Astrocyte (in vitro differentiated cells and primary cell): ENCODE measurements at regions not wholly inside any gene's neighbourhood (a gene's known extent, or its start where the extent isn't known, plus 50 kb on each side); places are given as distances from the start of the nearest gene placed in this dataset.

Experiments used
- DNase-seq: peaks from one replicate; pipeline ENCODE4 v3.0.0-alpha.2; 2010; ENCODE audit warnings: low read depth
- FAIRE-seq: peaks from 2 replicates; lab custom pipeline; 2011; peaks lifted over from hg19 to GRCh38; lab: Jason Lieb, UNC
- H2AFZ ChIP-seq: 2 replicates; pipeline ENCODE4 v1.6.0; 2012; ENCODE audit warnings: low read depth, low read length, inconsistent platforms
- H3K27ac ChIP-seq: 2 replicates; pipeline ENCODE4 v1.5.1; 2011; ENCODE audit warnings: low read depth, low read length, inconsistent platforms
- H3K27me3 ChIP-seq: 2 replicates; pipeline ENCODE4 v1.6.0; 2011; ENCODE audit warnings: low read length, inconsistent platforms; ENCODE audit not compliant: insufficient read depth
- H3K36me3 ChIP-seq: 2 replicates; pipeline ENCODE4 v1.5.1; 2011; ENCODE audit warnings: low read length, inconsistent platforms; ENCODE audit not compliant: insufficient read depth
- H3K4me1 ChIP-seq: 2 replicates; pipeline ENCODE4 v1.5.1; 2011; ENCODE audit warnings: low read length, inconsistent platforms; ENCODE audit not compliant: insufficient read depth
- H3K4me2 ChIP-seq: 2 replicates; pipeline ENCODE4 v1.6.0; 2012; ENCODE audit warnings: low read length, inconsistent platforms
- H3K4me3 ChIP-seq: 2 replicates; pipeline ENCODE4 v1.5.1; 2011; ENCODE audit warnings: low read depth, mild to moderate bottlenecking, low read length, inconsistent platforms; ENCODE audit not compliant: insufficient read depth
- H3K79me2 ChIP-seq: 2 replicates; pipeline ENCODE4 v1.6.0; 2012; ENCODE audit warnings: mild to moderate bottlenecking, low read length, inconsistent platforms; ENCODE audit not compliant: insufficient read depth
- H3K9ac ChIP-seq: 2 replicates; pipeline ENCODE4 v1.6.0; 2012; ENCODE audit warnings: mild to moderate bottlenecking, low read length, inconsistent platforms
- H3K9me3 ChIP-seq: 2 replicates; pipeline ENCODE4 v1.5.1; 2012; ENCODE audit warnings: low read depth, mild to moderate bottlenecking, low read length, inconsistent platforms; ENCODE audit not compliant: insufficient read depth
- H4K20me1 ChIP-seq: 2 replicates; pipeline ENCODE4 v1.6.0; 2012; ENCODE audit warnings: low read length, inconsistent platforms; ENCODE audit not compliant: insufficient read depth
- H3K27ac Mint-ChIP-seq: one replicate; pipeline ENCODE4 v1.8.0; 2021; ENCODE audit warnings: mild to moderate bottlenecking, mixed read lengths; ENCODE audit not compliant: unreplicated experiment
- H3K27me3 Mint-ChIP-seq: one replicate; pipeline ENCODE4 v1.8.0; 2021; ENCODE audit warnings: low read depth, mixed read lengths; ENCODE audit not compliant: unreplicated experiment
- H3K36me3 Mint-ChIP-seq: one replicate; pipeline ENCODE4 v1.8.0; 2021; ENCODE audit warnings: low read depth, mixed read lengths; ENCODE audit not compliant: unreplicated experiment
- H3K4me1 Mint-ChIP-seq: one replicate; pipeline ENCODE4 v1.8.0; 2021; ENCODE audit warnings: low read depth, mixed read lengths; ENCODE audit not compliant: unreplicated experiment
- H3K4me3 Mint-ChIP-seq: one replicate; pipeline ENCODE4 v1.8.0; 2021; ENCODE audit warnings: mild to moderate bottlenecking, moderate library complexity, mixed read lengths; ENCODE audit not compliant: unreplicated experiment
- H3K9me3 Mint-ChIP-seq: one replicate; pipeline ENCODE4 v1.8.0; 2021; ENCODE audit warnings: mild to moderate bottlenecking, mixed read lengths; ENCODE audit not compliant: unreplicated experiment
- EZH2 ChIP-seq: IDR thresholded peaks from 2 replicates; pipeline ENCODE4 v1.6.1; 2012; ENCODE audit warnings: mild to moderate bottlenecking, low read length, inconsistent platforms; ENCODE audit not compliant: insufficient read depth
- TF ChIP-seq, protein P1 (sequence below): IDR thresholded peaks from 2 replicates; pipeline ENCODE4 v1.5.1; 2011; ENCODE audit warnings: low read depth, mild to moderate bottlenecking, inconsistent platforms, low read length, moderate library complexity; ENCODE audit not compliant: insufficient read depth

- no peak for TF ChIP-seq EZH2
- TF ChIP-seq, protein P1, sequence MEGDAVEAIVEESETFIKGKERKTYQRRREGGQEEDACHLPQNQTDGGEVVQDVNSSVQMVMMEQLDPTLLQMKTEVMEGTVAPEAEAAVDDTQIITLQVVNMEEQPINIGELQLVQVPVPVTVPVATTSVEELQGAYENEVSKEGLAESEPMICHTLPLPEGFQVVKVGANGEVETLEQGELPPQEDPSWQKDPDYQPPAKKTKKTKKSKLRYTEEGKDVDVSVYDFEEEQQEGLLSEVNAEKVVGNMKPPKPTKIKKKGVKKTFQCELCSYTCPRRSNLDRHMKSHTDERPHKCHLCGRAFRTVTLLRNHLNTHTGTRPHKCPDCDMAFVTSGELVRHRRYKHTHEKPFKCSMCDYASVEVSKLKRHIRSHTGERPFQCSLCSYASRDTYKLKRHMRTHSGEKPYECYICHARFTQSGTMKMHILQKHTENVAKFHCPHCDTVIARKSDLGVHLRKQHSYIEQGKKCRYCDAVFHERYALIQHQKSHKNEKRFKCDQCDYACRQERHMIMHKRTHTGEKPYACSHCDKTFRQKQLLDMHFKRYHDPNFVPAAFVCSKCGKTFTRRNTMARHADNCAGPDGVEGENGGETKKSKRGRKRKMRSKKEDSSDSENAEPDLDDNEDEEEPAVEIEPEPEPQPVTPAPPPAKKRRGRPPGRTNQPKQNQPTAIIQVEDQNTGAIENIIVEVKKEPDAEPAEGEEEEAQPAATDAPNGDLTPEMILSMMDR, result no peak
- no peak overlapping the region for H3K4me3 Mint-ChIP-seq
- H3K4me1 Mint-ChIP-seq, result peaks cover 37% of the 10 kb centered on the region
- H3K36me3 Mint-ChIP-seq, result peaks cover 2% of the 10 kb centered on the region
- no peak for FAIRE-seq
- H3K27ac Mint-ChIP-seq, result no peak overlapping the region
- H3K36me3 ChIP-seq, result no peaks in the 10 kb centered on the region
- no peaks in the 10 kb centered on the region for H3K79me2 ChIP-seq
- H3K4me2 ChIP-seq, result no peak overlapping the region
- H3K9ac ChIP-seq, result no peak overlapping the region
- no peaks in the 10 kb centered on the region for H3K9me3 ChIP-seq
- peaks cover 28% of the 10 kb centered on the region for H3K4me1 ChIP-seq
- no peaks in the 10 kb centered on the region for H3K27me3 ChIP-seq
- H3K4me3 ChIP-seq, result no peak overlapping the region
- H3K9me3 Mint-ChIP-seq, result peaks cover 17% of the 10 kb centered on the region
- H3K27me3 Mint-ChIP-seq, result peaks cover under 1% of the 10 kb centered on the region
- H3K27ac ChIP-seq, result no peak overlapping the region
- no peak overlapping the region for H2AFZ ChIP-seq
- no peaks in the 10 kb centered on the region for H4K20me1 ChIP-seq
- no peak for DNase-seq
Measured at GRCh38 chr3:194931865-194932264, 246.2 kb downstream of the FAM43A start.

GRCh38 chr3:194933465-194933864 is 247.8 kb downstream of the FAM43A start:
- H3K4me1 Mint-ChIP-seq, result peaks cover 29% of the 10 kb centered on the region
- peaks cover 5% of the 10 kb centered on the region for H3K27me3 Mint-ChIP-seq
- Histone ChIP-seq H3K27me3 (no peaks in the 10 kb centered on the region), H3K9ac (no peak overlapping the region), H3K79me2 (no peaks in the 10 kb centered on the region), H3K27ac (no peak overlapping the region), H3K4me3 (no peak overlapping the region), H3K9me3 (peaks cover 2% of the 10 kb centered on the region), H3K4me2 (no peak overlapping the region), H3K4me1 (peaks cover 21% of the 10 kb centered on the region), H2AFZ (no peak overlapping the region), H3K36me3 (no peaks in the 10 kb centered on the region), H4K20me1 (no peaks in the 10 kb centered on the region)
- FAIRE-seq, result no peak
- H3K4me3 Mint-ChIP-seq, result no peak overlapping the region
- no peak overlapping the region for H3K27ac Mint-ChIP-seq
- TF ChIP-seq, protein P1, result no peak
- no peak for TF ChIP-seq EZH2
- H3K36me3 Mint-ChIP-seq, result peaks cover 2% of the 10 kb centered on the region
- no peak for DNase-seq
- H3K9me3 Mint-ChIP-seq, result peaks cover 17% of the 10 kb centered on the region

DNA sequence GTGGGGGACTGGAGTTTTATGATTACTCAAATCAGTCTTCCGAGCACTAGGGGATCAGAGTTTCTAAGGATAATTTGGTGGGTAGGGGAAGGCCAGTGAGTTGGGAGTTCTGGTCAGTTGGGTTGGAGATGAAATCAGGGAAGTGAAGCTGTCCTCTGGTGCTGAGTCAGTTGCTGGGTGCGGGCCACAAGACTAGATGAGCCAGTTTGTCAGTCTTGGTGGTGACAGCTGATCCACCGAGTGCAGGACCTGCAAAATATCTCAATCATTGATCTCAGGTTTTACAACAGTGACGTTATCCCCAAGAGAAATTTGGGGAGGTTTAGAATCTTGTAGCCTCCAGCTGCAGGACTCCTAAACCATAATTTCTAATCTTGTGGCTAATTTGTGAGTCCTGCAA is 249.4 kb downstream of the FAM43A start:
- Histone ChIP-seq H3K79me2 (no peaks in the 10 kb centered on the region), H3K4me2 (no peak overlapping the region), H3K4me3 (no peak overlapping the region), H3K27me3 (no peaks in the 10 kb centered on the region), H3K9ac (no peak overlapping the region), H3K9me3 (peaks cover 2% of the 10 kb centered on the region), H4K20me1 (no peaks in the 10 kb centered on the region), H2AFZ (no peak overlapping the region), H3K27ac (no peak overlapping the region), H3K4me1 (peaks cover 16% of the 10 kb centered on the region), H3K36me3 (no peaks in the 10 kb centered on the region)
- FAIRE-seq, result no peak
- Mint-ChIP-seq H3K27me3 (peaks cover 14% of the 10 kb centered on the region), H3K27ac (no peak overlapping the region), H3K4me1 (peaks cover 18% of the 10 kb centered on the region), H3K36me3 (peaks cover 5% of the 10 kb centered on the region), H3K9me3 (peaks cover 18% of the 10 kb centered on the region), H3K4me3 (no peak overlapping the region)
- TF ChIP-seq, protein P1, result no peak
- no peak for DNase-seq
